ENCODE measurements at regions not wholly inside any gene's neighbourhood (a gene's known extent, or its start where the extent isn't known, plus 50 kb on each side); places are given as distances from the start of the nearest gene placed in this dataset.
A peak's percentile ranks its signal among the peaks of the same experiment; 100 is the strongest.
"Not testable (repeated sequence)": the region's sequence is repeated elsewhere in the genome, so short reads cannot be mapped to it uniquely, and the experiment has no call there.

DNA sequence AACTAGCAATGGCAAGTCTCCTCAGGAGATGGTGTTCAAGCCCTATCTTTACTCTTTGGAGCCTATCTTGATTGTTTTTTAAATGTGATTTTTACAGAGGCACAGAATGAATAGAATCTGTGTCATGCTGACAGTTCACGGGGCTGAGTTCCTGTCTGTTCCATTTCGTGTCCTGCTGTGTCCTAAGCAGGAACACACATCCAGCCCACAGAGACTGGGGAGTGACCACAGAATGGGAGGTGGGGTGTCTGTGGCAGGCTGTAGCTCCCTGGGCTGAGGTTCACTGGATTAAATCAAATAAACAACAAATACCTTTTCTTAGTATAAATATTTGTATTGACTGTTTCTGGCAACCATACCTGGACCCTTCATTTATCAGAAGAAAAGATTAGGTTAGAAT is 73.4 kb upstream of the CARD11 start:
- Histone ChIP-seq H3K27ac (no peak overlapping the region), H3K36me3 (no peaks in the 10 kb centered on the region), H3K27me3 (peaks cover 0 to 8% (median 0%) of the 10 kb centered on the region in 9 donors), H3K9me3 (peaks cover 0 to 22% (median 3%) of the 10 kb centered on the region in 12 donors), H3K4me3 (no peak overlapping the region), H3K4me1 (no peaks in the 10 kb centered on the region)
- ATAC-seq (no peak), DNase-seq (no peak)
- intact Hi-C loops (cut with DNase I): no loop called here
- WGBS, 4 donors: 24 to 37% (median 27%) methylated on average over 2 of the region's 2 CpGs
- TF ChIP-seq POLR2A (IDR thresholded peaks at IDR 0.05) (no peak), CTCF (IDR thresholded peaks at IDR 0.05) (no peak)

DNA sequence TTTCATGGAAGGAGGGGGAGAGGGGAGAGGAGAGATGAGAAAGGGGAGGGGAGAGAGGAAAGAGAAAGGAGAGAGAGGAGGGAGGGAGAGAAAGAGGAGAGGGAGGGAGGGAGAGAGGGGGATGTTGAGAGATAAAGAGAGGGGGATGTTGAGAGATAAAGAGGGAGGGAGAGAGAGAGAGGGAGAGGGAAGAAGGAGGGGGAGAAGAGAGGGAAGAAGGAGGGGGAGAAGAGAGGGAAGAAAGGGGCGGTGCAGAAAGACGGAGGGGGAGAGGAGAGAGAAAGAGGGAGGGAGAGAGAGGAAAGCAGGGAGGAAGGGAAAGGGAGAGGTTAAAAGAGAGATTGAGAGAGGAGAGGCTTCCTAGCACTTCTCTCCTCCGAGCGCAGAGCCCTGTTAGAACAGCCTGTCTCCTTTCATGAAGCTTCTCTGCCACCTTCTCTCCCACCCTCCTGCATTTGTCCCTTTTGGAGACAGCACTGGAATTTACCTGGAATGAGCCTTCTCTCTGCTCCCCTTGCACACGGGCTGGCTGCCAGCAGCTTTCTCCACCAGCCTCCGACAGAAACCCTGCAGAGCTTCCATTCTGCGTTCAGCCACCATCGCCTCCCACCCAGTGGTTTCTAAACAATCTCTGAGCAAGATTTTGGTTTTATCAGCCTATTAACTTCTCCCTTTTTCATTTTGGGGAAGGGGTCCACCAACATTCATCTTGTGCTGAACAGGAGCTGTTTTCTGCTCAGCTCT is 74.0 kb upstream of the CARD11 start:
- Histone ChIP-seq H3K27ac (no peak overlapping the region), H3K9me3 (peaks cover 0 to 22% (median 3%) of the 10 kb centered on the region in 12 donors), H3K4me1 (no peaks in the 10 kb centered on the region), H3K27me3 (peaks cover 0 to 8% (median 0%) of the 10 kb centered on the region in 9 donors), H3K4me3 (peak overlapping the region in 1 of 12 donors; percentile 18), H3K36me3 (no peaks in the 10 kb centered on the region)
- ATAC-seq: no peak
- TF ChIP-seq POLR2A (IDR thresholded peaks at IDR 0.05): no peak
- no peak for TF ChIP-seq CTCF (IDR thresholded peaks at IDR 0.05)
- DNase-seq: no peak
- intact Hi-C loops (cut with DNase I): no loop called here
- 13 to 28% (median 25%) methylated on average over 8 of the region's 8 CpGs for WGBS, 4 donors

GRCh38 chr7:3119352-3119927 is 75.8 kb upstream of the CARD11 start:
- WGBS, 4 donors: 76 to 81% (median 79%) methylated on average over 9 of the region's 9 CpGs
- H3K4me3 ChIP-seq; H3K36me3 ChIP-seq; intact Hi-C loops (cut with DNase I); ATAC-seq; H3K27me3 ChIP-seq; H3K27ac ChIP-seq; DNase-seq; H3K4me1 ChIP-seq: not testable (repeated sequence)
- peaks cover 0 to 15% (median 0%) of the 10 kb centered on the region in 12 donors for H3K9me3 ChIP-seq

DNA sequence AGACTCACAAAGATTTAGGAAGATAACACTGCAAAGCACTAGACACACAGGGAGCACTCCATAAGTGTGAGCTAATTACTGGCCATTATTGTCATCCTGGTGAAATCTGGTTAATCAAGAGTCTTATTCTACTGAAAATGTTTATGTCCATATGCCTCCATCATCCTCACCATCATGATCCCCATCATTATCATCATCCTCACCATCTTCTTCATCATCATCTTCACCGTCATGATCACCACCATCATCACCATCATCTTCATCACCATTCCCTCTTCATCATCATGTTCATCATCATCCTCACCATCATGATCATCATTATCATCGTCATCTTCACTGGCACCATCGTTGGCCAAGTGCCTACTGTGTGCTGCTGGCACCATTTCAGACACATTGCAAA is 76.3 kb upstream of the CARD11 start:
- TF ChIP-seq POLR2A (IDR thresholded peaks at IDR 0.05) (no peak), CTCF (IDR thresholded peaks at IDR 0.05) (no peak)
- Histone ChIP-seq H3K4me3 (no peak overlapping the region), H3K36me3 (no peaks in the 10 kb centered on the region), H3K27me3 (peaks cover 0 to 8% (median 0%) of the 10 kb centered on the region in 9 donors), H3K4me1 (no peaks in the 10 kb centered on the region), H3K27ac (no peak overlapping the region), H3K9me3 (peaks cover 0 to 11% (median 0%) of the 10 kb centered on the region in 12 donors)
- intact Hi-C loops (cut with DNase I): no loop called here
- WGBS, 4 donors: 48 to 74% (median 62%) methylated on average over 3 of the region's 3 CpGs
- ATAC-seq: no peak
- no peak for DNase-seq
